ENCODE measurements at regions not wholly inside any gene's neighbourhood (a gene's known extent, or its start where the extent isn't known, plus 50 kb on each side); places are given as distances from the start of the nearest gene placed in this dataset.

GRCh38 chr13:65470781-65471180 lies 1759.4 kb downstream of the PCDH9 start:
- TF ChIP-seq POLR2AphosphoS5 (IDR thresholded peaks at IDR 0.05; ENCODE audit: low read depth, low read length) (no peak), CTCF (IDR thresholded peaks at IDR 0.05 in 2 of 3, conservative IDR thresholded peaks at IDR 0.05 in 1 of 3; ENCODE audit: borderline replicate concordance in 1 of 3, insufficient read depth in 1 of 3, low read depth in 2 of 3, low read length in 2 of 3) (no peak), YY1 (IDR thresholded peaks at IDR 0.05; ENCODE audit: extremely low read depth, insufficient replicate concordance, low read depth, low read length) (no peak)

Data from HCT116 (cell line).